ENCODE measurements at regions not wholly inside any gene's neighbourhood (a gene's known extent, or its start where the extent isn't known, plus 50 kb on each side); places are given as distances from the start of the nearest gene placed in this dataset.
"Not testable (repeated sequence)": the region's sequence is repeated elsewhere in the genome, so short reads cannot be mapped to it uniquely, and the experiment has no call there.

DNA sequence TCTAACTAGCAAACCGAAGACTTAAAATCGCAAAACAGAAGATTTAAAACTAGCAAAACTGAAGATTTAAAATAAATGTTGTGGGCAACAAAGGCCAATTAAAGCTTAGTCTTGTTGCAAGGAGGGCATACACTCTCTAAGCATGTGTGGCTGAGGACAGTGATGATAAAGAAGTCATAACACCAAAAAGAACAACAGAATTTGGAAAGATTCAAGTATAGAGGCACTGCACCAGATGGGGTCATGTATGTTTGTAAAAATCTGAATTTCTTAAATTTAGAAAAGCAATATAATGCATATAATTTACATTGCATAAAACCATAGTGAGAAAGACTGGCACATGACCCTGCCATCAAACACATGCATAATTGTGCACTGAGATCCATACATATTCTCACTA lies 743.8 kb downstream of the TAF11L14 start:
- no peak for DNase-seq

DNA sequence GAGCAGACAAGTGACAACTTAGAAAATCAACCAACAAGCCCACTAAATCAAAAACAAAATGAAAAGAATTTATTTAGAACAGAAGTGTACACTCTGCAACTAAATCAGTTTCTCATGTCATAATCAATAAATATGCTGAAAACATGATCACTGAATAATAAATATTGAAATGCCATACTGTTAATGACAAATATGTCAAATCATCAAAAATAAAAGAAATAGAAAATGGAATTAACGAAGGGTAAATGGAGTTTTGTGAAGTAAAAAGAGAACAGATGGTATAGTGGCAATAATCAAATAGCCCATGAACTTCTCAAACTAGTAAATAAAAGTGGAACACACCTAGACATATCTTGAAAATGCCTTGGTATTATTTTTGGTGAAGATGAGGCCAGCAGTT lies 744.9 kb downstream of the TAF11L14 start:
- DNase-seq, result no peak

GRCh38 chr5:18380729-18381362 lies 746.6 kb downstream of the TAF11L14 start:
- no peak for DNase-seq

GRCh38 chr5:18393565-18394442 lies 759.5 kb downstream of the TAF11L14 start:
- DNase-seq, result peak; percentile 2 to 62

DNA sequence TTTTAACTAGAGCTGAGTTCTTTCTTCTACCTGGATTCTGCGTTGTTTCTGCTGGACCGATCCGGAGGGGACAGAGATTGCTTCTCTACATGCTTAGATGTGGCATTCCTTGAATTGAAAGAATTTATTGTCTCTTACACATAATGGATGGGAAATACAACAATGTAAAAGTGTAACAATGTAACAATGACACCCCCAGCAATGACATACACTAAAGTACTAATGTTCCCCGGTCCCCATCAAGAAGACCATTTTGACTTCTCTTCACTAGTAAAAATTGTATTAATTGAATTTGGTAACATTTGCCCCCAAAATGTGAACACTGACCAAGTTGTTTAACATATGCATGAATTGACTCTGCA lies 760.2 kb downstream of the TAF11L14 start:
- DNase-seq, result no peak

GRCh38 chr5:18395126-18396110 lies 761.2 kb downstream of the TAF11L14 start:
- DNase-seq, result no peak

DNA sequence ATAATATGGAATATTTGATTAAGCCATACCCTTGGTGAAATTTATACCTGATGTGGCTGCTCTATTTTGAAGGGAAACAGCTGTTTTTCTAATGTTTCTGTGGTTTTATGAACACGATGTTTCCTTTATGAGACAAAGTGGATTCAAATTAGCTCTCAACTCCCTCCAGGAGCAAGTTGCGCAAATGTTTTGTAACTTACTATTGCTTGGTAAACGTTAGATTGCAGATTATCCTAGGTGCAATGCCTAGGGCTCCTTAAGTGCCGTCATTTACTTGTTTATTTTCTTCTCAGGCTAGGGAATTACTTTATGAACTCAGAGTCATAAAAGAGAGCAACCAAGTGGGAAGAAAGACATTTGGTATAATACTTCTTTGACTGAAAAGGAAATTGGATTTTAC lies 763.1 kb downstream of the TAF11L14 start:
- no peak for DNase-seq

GRCh38 chr5:18397891-18398290 lies 763.6 kb downstream of the TAF11L14 start:
- DNase-seq, result no peak

DNA sequence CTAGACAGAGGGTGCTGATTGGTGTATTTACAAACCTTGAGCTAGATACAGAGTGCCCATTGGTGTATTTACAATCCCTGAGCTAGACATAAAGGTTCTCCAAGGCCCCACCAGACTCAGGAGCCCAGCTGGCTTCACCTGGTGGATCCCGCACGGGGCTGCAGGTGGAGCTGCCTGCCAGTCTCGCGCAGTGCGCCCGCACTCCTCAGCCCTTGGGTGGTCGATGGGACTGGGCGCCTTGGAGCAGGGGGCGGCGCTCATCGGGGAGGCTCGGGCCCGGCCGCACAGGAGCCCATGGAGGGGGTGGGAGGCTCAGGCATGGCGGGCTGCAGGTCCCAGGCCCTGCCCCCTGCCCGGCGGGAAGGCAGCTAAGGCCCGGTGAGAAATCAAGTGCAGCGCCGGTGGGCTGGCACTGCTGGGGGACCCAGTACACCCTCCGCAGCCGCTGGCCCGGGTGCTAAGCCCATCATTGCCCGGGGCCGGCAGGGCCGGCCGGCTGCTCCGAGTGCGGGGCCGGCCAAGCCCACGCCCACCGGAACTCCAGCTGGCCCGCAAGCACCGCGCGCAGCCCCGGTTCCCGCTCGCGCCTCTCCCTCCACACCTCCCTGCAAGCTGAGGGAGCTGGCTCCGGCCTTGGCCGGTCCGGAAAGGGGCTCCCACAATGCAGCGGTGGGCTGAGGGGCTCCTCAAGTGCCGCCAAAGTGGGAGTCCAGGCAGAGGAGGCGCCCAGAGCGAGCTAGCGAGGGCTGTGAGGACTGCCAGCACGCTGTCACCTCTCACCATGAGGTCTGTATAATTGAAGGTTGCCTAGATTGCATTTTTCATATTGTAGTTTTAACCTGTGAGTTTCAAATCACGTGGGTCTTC lies 765.4 kb downstream of the TAF11L14 start:
- DNase-seq, result not testable (repeated sequence)

GRCh38 chr5:18403141-18403540 lies 768.9 kb downstream of the TAF11L14 start:
- DNase-seq, result no peak

- no peak for DNase-seq
Observed at GRCh38 chr5:18403941-18404438, 769.7 kb downstream of the TAF11L14 start.

- no peak for DNase-seq
Observed at GRCh38 chr5:18420711-18421110, 786.5 kb downstream of the TAF11L14 start.

GRCh38 chr5:18433336-18433735 lies 799.1 kb downstream of the TAF11L14 start:
- DNase-seq, result no peak

DNA sequence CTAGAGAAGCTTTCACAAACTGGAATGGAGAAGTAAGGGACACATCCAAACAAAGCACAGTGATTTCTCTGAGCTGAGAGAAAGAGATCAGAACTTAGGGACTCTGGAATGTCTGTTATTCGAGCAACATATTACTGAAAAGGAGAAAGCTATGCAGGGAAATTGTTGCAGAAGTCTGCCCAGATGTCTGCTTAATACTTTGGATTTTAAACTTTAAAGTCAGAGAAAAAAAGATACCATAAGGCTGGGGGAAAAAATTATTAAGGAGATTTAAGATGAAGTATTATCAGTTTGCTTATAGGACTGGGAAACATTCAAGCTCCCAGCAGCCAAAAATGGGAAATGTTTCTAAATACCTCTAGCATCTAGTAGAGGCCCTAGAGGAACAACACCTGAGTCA lies 803.9 kb downstream of the TAF11L14 start:
- no peak for DNase-seq

DNA sequence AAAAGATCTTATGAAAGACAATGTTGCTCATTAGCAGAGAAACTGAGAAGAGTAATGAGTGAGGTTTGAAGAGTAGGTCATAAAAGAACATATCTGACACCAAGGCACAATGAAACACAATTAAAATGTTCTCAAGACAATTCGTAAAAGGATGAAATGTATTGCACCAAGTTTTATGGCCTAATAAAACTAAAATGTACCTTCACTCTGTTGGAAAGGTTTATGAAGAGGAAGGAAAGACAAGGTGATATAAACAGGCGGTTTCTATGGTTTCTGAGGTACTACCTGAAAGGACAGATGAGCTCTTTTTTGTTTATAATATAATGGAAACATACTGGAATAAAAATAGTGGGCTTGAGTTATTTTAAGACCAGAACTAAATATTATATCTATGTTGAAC lies 821.3 kb downstream of the TAF11L14 start:
- DNase-seq, result no peak

DNA sequence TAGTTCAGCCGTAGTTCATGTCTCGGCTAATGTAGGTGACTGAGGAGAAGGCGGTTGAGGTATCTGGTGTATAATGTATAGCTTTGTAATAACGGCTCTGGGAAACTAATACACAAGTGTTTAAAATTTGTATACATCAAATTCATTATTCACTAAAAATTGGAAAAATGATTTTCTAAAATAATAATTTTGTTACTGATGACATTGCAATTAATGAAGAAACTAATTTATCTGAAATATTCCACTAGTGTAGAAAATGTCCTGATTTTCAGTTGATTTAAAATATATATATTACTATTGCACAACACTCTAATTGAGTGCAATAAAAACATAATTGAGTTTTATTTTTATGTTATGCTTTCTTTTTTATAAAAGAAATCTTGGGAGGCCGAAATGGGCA lies 823.0 kb downstream of the TAF11L14 start:
- no peak for DNase-seq

DNA sequence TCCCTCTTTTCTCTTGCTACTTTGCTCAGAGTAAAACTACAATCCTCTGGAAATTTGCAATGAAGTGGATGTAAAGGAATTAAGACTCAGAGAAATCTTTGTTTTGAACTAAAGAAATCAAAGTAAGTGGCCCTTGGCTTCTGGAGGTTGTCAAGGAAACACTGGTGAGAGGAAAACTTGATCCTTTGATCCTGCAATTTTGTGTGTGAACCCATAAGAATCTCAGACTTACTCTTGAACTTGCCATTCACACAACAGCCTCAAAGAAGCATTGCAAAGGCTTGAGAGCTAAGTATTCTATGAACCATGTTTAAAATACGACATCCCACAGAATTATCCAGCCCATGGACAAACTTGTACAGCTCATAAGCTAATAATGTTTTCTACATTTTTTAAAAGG lies 827.5 kb downstream of the TAF11L14 start:
- DNase-seq, result no peak

DNA sequence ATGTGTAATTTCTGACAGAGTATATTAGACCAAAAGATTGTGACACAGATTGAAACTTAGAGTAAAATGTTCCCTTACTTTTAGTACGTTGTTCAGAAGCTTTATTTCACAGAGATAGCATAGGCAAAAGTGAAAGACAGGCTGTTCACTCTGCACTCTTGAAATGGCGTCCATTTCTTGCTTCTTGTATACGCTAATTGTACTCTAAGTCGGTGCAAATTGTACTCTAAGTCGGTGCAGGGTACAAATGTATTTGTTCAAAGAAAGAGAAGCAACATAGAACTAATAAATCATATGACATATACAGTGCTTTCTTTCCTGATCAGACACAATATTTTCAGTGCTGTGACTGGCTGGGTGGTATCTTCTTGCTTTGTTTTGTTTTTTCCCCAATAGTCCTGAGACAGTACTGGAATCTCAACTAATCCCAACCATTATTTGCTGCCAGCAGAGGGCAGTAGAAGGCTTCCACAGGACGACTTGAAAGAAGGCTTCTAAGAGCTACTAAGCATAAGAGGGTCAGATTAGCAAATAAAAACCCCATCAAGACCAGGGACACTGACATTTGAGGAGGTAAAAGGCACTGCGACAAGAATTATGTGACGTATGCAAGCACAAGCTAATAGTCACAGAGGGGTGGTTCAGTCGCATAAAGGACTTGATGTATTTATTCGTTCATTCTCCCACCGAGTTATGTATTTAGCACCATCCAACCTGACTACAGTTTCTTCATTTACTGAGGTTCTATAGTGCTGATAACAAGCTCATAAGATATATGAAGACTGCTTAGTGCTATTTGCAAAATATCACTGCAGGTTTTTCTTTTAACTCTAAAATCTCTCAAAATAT lies 831.8 kb downstream of the TAF11L14 start:
- peak; percentile 44 to 79 for DNase-seq

DNA sequence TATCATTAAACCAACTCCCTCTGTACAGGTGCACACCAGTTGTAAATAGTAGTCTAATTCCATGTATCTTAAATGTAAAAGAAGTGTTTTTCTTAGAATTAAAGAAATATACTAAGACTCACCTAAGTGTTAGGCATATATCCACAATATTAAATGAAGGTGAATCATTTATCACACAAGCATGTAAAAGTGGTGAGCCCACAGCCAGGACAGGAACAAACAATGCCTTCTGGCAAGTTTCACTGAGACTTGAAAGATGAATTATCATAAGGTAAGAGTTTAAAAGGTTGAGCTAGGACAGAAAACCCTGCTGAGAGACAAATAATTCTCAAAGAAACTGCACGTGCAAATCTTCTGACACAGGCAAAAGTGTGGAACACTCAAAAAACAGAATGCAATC lies 832.5 kb downstream of the TAF11L14 start:
- no peak for DNase-seq

GRCh38 chr5:18471791-18472190 lies 837.5 kb downstream of the TAF11L14 start:
- not testable (repeated sequence) for DNase-seq

DNA sequence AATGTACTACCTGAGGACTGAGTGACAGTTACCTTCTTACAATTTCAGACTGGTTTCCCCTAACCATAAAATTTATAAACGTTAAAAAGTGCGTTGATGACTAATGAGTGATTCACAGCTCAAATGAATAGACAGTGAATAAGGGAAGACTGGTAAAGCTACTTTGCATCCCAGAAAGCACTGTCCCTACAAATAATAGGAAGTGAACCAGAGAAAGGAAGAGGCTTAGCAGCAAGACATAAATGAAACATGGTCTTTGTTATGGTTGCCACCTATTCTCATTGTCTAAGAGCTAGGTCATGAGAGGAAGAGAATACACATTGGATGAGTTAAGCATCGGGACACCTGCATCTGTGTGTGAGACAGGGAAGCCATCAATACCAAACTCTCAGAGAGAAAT lies 849.2 kb downstream of the TAF11L14 start:
- peak in 1 of 2 experiments; percentile 18 for DNase-seq

Data from SW 1271 (cell line).